Superior temporal gyrus (tissue), 1 donor: ENCODE measurements at regions not wholly inside any gene's neighbourhood (a gene's known extent, or its start where the extent isn't known, plus 50 kb on each side); places are given as distances from the start of the nearest gene placed in this dataset.
"Not testable (repeated sequence)": the region's sequence is repeated elsewhere in the genome, so short reads cannot be mapped to it uniquely, and the experiment has no call there.

Experiments used
- DNase-seq: peaks from one replicate; pipeline ENCODE4 v3.0.0-alpha.2; 2016; ENCODE audit errors: extremely low spot score

GRCh38 chr1:76687307-76688175 lies 179.7 kb upstream of the ST6GALNAC5 start:
- no peak for DNase-seq

GRCh38 chr1:76690766-76691165 lies 176.5 kb upstream of the ST6GALNAC5 start:
- DNase-seq: no peak

- DNase-seq: no peak
Measured at GRCh38 chr1:76695535-76695934, 171.7 kb upstream of the ST6GALNAC5 start.

- no peak for DNase-seq
Measured at GRCh38 chr1:76697361-76697760, 169.9 kb upstream of the ST6GALNAC5 start.

- not testable (repeated sequence) for DNase-seq
Measured at GRCh38 chr1:76699646-76700045, 167.6 kb upstream of the ST6GALNAC5 start.

- DNase-seq: not testable (repeated sequence)
Measured at GRCh38 chr1:76700200-76700599, 167.1 kb upstream of the ST6GALNAC5 start.

- DNase-seq: no peak
Measured at GRCh38 chr1:76705560-76705959, 161.7 kb upstream of the ST6GALNAC5 start.

GRCh38 chr1:76713535-76713934 lies 153.7 kb upstream of the ST6GALNAC5 start:
- DNase-seq: no peak

GRCh38 chr1:76715474-76715873 lies 151.8 kb upstream of the ST6GALNAC5 start:
- DNase-seq: no peak

GRCh38 chr1:76723949-76724348 lies 143.3 kb upstream of the ST6GALNAC5 start:
- DNase-seq: no peak

- no peak for DNase-seq
Measured at GRCh38 chr1:76724816-76725215, 142.5 kb upstream of the ST6GALNAC5 start.

- DNase-seq: no peak
Measured at GRCh38 chr1:76725864-76726619, 141.2 kb upstream of the ST6GALNAC5 start.

GRCh38 chr1:76727520-76727919 lies 139.8 kb upstream of the ST6GALNAC5 start:
- DNase-seq: no peak

GRCh38 chr1:76729142-76729541 lies 138.1 kb upstream of the ST6GALNAC5 start:
- no peak for DNase-seq

GRCh38 chr1:76730027-76730426 lies 137.3 kb upstream of the ST6GALNAC5 start:
- no peak for DNase-seq

GRCh38 chr1:76738355-76738754 lies 128.9 kb upstream of the ST6GALNAC5 start:
- DNase-seq: not testable (repeated sequence)

GRCh38 chr1:76740956-76741355 lies 126.3 kb upstream of the ST6GALNAC5 start:
- not testable (repeated sequence) for DNase-seq

GRCh38 chr1:76744989-76745388 lies 122.3 kb upstream of the ST6GALNAC5 start:
- no peak for DNase-seq

GRCh38 chr1:76746206-76746605 lies 121.1 kb upstream of the ST6GALNAC5 start:
- no peak for DNase-seq

GRCh38 chr1:76754730-76755129 lies 112.5 kb upstream of the ST6GALNAC5 start:
- DNase-seq: no peak

GRCh38 chr1:76759171-76759860 lies 108.0 kb upstream of the ST6GALNAC5 start:
- DNase-seq: no peak

- DNase-seq: no peak
Measured at GRCh38 chr1:76759950-76760349, 107.3 kb upstream of the ST6GALNAC5 start.
